ENCODE measurements at regions not wholly inside any gene's neighbourhood (a gene's known extent, or its start where the extent isn't known, plus 50 kb on each side); places are given as distances from the start of the nearest gene placed in this dataset.
"Not testable (repeated sequence)": the region's sequence is repeated elsewhere in the genome, so short reads cannot be mapped to it uniquely, and the experiment has no call there.

DNA sequence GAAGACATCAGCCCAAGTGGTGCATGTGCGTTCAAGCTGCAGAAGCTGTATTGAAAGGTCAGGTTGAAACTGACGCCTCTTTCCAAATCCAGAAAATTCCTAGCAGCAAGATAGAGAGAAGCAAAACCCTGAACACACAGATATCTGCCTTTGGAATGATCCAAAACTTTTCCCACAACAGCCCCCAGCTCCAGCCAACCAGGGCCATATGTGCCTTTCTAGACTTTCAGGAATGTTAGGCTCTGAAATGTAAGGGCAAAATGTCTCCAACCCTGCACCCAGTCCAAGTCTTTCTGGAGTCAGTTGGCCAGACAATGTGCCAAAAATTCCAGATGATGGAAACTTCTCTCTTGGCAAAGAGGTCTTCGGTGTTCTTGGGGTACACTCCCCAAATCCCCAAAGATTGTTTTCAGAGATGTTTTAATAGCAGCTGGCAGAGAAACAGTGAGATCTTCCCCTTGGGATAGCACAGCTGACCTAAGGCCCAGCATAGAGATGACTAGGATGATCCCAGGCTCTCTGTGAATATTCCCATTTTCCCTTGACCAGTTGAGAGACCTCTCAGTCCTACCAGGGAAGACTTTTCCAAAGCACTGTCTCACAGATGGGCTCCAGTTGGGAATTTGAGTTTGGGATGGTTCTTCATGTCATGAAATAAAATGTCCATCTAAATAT is 440.4 kb upstream of the CD180 start:
- DNase-seq (ENCODE audit: low spot score), result no peak

DNA sequence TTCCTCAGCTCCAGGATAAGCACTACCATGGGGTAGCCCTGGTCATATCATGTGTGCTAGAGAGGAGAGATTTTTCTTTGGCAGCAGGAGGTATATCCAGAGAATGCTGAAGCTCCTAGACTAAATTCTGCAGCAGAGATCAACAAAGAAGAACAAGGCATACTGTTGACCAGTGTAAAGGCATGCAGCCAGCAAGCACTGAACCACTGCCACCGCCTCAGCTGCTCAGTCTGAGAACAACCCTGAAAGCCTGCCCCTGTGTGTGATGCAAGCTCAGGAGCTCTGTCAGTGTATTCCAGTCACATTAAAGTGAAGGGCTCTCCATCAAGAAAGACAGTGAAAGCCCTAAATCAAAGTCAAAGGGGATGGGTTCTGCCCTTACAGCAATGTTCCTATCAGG is 439.5 kb upstream of the CD180 start:
- DNase-seq (ENCODE audit: low spot score), result peak; percentile 86

DNA sequence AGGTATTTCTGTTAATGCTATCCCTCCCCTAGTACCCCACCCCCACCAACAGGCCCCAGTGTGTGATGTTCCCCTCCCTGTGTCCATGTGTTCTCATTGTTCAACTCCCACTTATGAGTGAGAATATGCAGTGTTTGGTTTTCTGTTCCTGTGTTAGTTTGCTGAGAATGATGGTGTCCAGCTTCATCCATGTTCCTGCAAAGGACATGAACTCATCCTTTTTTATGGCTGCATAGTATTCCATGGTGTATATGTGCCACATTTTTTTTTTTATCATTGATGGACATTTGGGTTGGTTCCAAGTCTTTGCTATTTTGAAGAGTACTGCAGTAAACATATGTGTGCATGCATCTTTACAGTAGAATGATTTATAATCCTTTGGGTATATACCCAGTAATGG is 430.5 kb upstream of the CD180 start:
- not testable (repeated sequence) for DNase-seq (ENCODE audit: low spot score)

- no peak for DNase-seq (ENCODE audit: low spot score)
These were observed 426.5 kb upstream of the CD180 start for GRCh38 chr5:67623078-67623477.

DNA sequence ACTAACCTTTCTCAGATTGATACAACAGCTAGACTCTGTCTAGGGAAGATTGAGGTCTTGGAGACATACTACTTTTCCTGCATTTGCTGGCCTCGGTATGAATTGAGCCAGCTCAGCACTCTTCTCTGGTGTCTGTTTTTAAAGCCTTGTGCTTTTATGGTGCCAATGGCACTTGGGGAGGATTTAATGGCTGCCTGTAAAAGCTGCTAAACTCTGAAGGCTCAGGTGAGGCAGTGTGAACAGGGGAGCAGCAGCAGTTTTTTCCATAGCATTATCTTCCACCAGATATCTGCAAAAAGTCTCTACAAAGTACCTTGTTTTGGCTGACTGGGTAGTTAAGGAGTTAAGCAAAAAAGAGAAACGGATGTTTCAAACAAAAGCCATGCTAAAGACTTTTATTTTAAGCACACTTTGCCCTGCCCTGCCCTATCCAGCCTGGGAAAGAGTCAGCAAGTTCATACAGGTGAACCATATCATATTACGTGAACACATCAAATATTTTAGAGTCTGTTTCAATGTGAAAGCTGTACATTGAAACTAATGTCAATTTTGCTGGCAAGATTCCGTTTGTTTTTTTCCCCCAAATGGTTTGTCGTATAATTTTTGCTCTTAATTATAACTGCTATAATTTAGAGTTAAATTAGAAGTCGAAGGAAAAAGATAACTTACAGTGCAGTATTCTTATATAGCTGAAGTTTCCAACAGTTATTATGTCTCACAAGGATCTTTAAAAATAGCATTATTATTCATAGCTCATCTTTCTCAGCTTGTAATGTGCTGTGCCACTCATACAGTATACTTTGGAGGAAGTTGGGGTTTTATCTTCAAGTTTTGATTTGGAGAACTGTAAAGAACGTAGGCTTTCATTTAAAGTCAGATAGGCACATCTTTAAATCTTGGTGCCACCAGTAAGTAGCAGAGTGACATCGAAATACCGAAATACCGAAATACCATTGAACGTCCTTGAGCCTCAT is 424.1 kb upstream of the CD180 start:
- no peak for DNase-seq (ENCODE audit: low spot score)

DNA sequence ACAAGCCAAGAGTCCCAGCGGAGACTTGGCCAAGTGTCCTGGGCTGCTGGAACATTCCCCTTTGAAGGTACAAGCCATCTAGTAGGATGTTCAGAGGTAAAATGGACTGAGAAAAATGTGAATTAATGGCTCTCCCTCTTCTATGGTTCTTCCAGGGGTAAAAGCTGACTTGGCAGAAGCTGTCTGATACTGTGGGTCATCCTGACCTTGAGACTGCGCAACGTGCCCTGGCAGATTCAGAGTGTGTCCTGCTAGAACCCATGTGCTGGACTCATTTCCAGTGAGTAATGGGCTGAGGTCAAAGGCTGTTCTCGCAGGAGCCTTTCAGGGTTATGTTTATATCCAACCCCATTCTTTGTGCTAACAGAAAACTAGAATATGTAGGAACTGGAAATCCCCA is 423.0 kb upstream of the CD180 start:
- DNase-seq (ENCODE audit: low spot score), result no peak

DNA sequence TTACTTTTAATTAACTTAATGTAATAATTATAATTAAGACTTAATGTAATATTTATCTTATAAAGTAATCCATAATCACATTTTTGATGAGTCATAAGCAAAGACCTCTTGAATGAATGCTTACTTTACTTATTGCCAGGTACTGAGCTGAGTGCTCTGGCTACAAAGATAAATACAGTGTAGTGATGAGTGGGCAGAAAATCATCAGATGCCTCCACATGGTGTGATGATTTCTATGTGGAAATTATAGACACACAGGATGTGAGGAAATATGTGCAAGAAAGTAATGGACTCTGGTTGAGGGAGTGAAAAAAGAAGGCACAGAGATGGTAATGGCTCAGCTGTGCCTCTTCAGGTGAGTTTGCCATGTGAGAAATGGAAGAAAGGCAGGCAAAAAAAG is 422.6 kb upstream of the CD180 start:
- no peak for DNase-seq (ENCODE audit: low spot score)

DNA sequence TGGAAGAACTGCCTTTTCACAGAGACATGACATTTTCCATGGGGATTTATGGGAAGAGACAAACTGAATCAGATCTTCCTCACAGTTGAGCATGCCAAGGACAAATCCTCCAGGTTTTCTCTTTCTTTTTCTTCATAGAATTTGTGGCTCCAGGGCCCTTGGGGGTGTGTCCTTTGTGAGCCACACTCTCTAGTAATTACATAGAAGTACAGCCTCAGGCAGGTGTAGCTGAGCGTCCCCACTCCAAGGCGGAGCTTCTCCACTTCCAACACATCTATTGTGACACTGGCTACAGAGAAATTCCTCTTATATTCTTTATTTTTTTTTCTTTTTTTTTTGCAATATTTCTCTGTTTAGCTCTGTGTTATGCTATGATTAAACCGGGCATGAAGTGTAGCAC is 420.5 kb upstream of the CD180 start:
- DNase-seq (ENCODE audit: low spot score), result no peak

DNA sequence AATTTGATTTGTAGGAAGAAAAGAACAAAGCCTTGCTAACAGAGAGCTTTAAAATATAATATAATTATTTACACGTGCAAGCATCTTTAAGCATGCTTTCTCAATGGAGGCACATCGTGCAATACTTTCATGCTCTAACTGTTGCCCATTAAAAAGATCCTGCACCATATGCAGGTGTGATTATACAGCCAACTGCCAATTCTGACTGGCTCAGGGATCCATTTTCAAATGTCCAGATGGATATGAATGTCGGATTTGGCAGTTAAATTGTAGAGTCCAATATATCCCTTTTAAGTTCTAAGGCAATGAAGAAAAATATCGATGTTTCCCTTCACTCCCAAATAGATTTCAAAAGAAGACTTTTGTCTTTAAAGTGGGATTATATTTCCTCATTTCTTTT is 416.4 kb upstream of the CD180 start:
- DNase-seq (ENCODE audit: low spot score), result no peak

DNA sequence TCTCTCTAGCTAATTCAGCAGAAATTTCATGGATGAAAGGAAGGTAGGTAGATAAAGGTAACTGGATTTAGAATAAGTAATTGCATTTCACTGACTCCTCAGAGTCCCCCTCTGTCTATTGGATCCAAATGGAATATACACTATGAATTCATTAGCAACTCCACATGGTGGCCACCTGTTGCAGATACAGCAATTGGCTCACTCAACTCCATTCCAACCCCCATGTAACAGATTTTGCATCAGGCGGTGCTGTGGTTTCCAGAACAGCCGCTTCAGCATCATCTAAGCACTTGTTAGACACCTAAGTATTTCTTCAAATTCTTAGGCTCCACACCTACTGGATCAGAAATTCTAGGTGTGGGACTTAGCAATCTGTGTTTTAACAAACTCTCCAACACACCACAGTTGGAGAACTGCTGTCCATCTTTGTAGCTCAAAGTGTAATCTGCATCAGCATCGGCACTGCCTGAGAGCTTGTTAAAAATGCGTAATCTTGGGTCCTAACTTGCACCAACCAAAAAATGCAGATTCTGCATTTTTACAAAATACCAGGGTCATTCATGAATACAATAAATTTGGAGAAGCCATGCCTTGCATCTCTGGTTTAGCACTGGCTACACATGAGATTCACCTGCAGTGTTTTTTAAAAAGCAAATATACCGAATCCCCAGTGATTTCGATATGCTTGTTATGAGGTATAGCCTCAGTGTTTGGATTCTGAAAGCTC is 413.8 kb upstream of the CD180 start:
- DNase-seq (ENCODE audit: low spot score), result no peak

DNA sequence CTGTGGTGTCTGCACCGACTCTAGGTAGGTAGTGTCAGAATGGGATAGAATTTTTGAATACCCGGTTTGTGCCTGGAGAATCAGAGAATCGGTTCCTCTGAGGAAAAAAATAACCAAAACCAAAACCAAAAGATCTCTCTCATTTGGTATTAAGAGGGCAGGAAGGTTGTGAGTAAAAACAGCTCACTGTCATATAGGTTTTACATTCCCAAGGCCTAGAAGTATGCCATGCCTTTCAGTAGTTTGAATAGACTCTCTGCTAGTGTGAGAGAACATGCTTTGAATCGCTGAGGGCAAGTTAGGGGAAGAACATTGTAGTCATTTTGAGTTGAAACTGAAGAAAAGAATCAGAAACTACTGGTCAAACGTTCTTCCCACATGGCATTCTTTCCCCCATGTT is 411.4 kb upstream of the CD180 start:
- DNase-seq (ENCODE audit: low spot score), result no peak

GRCh38 chr5:67606586-67606947 is 410.0 kb upstream of the CD180 start:
- DNase-seq (ENCODE audit: low spot score), result no peak

DNA sequence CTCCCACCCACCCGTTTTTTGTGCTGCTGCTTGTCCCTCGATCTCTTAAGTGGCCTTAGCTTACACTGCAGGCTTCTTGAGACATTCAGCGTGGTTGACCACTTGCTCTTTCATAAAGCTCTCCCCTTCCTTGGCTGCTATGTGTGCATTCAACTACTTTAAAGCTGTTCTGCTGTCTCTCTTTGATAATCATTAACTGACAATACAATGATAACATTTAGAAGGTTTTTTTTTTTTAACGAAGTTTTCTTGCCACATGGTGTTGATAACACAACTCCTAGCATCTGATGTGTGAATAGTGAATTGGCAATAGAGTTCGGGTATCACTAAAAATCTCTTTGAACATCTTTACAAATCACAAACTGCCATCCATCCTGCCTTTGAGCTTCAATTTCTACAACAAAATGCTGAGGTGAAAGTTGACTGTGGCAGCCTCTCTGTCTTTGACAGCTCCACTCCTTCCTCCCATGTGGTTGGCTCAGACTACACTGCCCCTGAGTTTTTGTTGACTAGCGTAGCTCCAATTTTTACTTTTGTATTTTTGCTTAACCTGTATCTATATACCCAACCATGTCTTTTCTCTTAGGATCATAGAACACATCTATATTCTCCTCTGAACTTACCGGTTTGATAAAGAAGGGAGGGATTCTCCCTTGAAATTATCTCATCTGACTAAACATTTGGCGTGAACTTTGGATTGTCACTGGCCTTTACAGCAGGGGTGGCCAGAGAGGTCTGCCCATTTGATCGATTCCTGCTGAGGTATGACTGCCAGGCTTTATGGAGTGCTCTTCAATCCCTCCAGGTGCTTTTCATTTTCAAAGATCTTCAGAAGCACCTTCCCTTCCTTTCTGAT is 409.4 kb upstream of the CD180 start:
- DNase-seq (ENCODE audit: low spot score), result no peak

GRCh38 chr5:67591491-67591890 is 394.9 kb upstream of the CD180 start:
- peak; percentile 7 for DNase-seq (ENCODE audit: low spot score)

- DNase-seq (ENCODE audit: low spot score), result no peak
These were observed 391.8 kb upstream of the CD180 start for GRCh38 chr5:67588389-67588788.

GRCh38 chr5:67581203-67581602 is 384.6 kb upstream of the CD180 start:
- DNase-seq (ENCODE audit: low spot score), result no peak

GRCh38 chr5:67578011-67578410 is 381.4 kb upstream of the CD180 start:
- no peak for DNase-seq (ENCODE audit: low spot score)

GRCh38 chr5:67577424-67577823 is 380.8 kb upstream of the CD180 start:
- DNase-seq (ENCODE audit: low spot score), result no peak

DNA sequence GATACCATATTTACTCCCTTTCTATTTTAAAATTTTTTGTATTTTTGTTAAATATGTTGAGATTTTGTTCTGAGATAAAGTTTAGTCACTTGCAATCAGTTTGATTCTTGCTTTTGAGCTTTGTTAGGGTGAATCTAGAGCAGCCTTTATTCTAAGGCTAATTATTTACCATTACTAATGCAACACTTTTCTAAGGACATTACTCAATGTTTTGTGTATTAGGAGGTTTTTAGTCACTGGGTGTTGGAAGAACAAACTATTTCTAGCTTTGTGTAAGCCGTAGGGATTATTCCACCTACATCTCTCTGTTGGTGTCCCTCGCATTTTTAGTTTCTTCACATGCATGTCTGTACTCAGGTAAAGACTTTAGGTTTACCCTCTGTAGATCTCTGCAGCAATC is 379.5 kb upstream of the CD180 start:
- DNase-seq (ENCODE audit: low spot score), result no peak

- DNase-seq (ENCODE audit: low spot score), result no peak
These were observed 378.5 kb upstream of the CD180 start for GRCh38 chr5:67575087-67575486.

DNA sequence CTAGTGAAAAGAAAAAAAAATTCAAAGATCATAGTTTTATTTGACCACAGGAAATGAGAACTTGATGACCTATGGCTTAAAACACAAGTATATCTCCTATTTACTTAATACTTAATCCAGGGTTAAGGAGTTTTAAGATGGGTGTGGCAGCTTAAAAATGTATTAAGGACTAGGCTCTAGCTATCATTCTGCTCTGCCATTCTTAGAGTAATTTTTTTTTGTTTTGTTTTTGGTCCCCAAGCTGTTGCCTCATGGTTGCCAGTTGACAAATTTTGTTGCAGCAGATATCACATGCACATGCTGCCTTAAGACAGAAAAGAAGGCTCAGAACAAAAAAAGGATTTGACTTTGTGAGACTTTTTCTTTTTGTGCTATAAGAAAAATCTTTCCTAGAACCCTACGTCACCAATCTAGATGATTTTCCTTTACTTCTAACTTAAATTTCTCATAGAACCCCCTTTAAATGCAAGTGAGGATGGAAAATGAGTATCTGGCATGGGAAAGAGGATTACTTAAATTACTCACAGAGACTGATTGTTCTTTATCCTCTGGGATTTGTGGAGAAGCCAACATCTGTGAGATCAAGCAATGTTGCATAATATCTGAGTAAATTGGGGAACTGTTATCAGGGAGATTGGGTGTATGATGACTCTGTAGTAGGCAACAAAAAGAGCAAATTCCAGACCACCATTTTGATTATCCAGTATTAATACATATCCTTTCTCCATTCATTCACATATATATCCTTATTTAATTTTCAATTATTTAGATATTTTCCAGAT is 364.7 kb upstream of the CD180 start:
- no peak for DNase-seq (ENCODE audit: low spot score)

All from globus pallidus (tissue), 1 donor.